Activated T-helper 1 cell treated with anti-CD3 and anti-CD28 coated beads, Interleukin-12 subunit alpha, Interleukin-12 subunit beta, Interleukin-2, Interleukin-4 antibody, amounts not matched to agents 30 ng/mL and 10 ng/mL and 1 ng/mL, durations not matched to agents 14 hours and 24 hours and 36 hours (primary cell): ENCODE measurements at regions not wholly inside any gene's neighbourhood (a gene's known extent, or its start where the extent isn't known, plus 50 kb on each side); places are given as distances from the start of the nearest gene placed in this dataset.

Experiments used
- DNase-seq: peaks from one replicate; pipeline ENCODE4 v3.0.0; 2021; ENCODE audit warnings: low spot score
- H3K27ac Mint-ChIP-seq: one replicate; pipeline ENCODE4 v1.8.0; 2021; ENCODE audit warnings: mild to moderate bottlenecking, mixed read lengths
- H3K27me3 Mint-ChIP-seq: one replicate; pipeline ENCODE4 v1.8.0; 2022; ENCODE audit warnings: mild to moderate bottlenecking, moderate library complexity, mixed read lengths; ENCODE audit not compliant: insufficient read depth
- H3K36me3 Mint-ChIP-seq: one replicate; pipeline ENCODE4 v1.8.0; 2021; ENCODE audit warnings: low read depth, mixed read lengths
- H3K4me1 Mint-ChIP-seq: one replicate; pipeline ENCODE4 v1.8.0; 2021; ENCODE audit warnings: low read depth, mixed read lengths
- H3K4me3 Mint-ChIP-seq: one replicate; pipeline ENCODE4 v1.8.0; 2021; ENCODE audit warnings: mild to moderate bottlenecking, moderate library complexity, mixed read lengths
- H3K9me3 Mint-ChIP-seq: one replicate; pipeline ENCODE4 v1.8.0; 2021; ENCODE audit warnings: mixed read lengths
- intact Hi-C: fragments of 100-400 bp; cut with micrococcal nuclease; formaldehyde crosslinking; loops from one replicate; pipeline ENCODE4 v1.15.1; 2024

- Mint-ChIP-seq H3K27me3 (peaks cover 7% of the 10 kb centered on the region), H3K36me3 (no peaks in the 10 kb centered on the region), H3K4me1 (no peaks in the 10 kb centered on the region), H3K4me3 (no peak overlapping the region), H3K27ac (no peak overlapping the region), H3K9me3 (no peaks in the 10 kb centered on the region)
- intact Hi-C loops, result no loop called here
- DNase-seq, result no peak
These were observed 180.3 kb upstream of the ADRA1B start for GRCh38 chr5:159735749-159736660.

- H3K27me3 Mint-ChIP-seq, result peaks cover 8% of the 10 kb centered on the region
- intact Hi-C loops, result no loop called here
- H3K27ac Mint-ChIP-seq, result no peak overlapping the region
- DNase-seq, result no peak
- no peaks in the 10 kb centered on the region for H3K9me3 Mint-ChIP-seq
- no peak overlapping the region for H3K4me3 Mint-ChIP-seq
- H3K4me1 Mint-ChIP-seq, result no peaks in the 10 kb centered on the region
- no peaks in the 10 kb centered on the region for H3K36me3 Mint-ChIP-seq
These were observed 179.4 kb upstream of the ADRA1B start for GRCh38 chr5:159736844-159737243.

DNA sequence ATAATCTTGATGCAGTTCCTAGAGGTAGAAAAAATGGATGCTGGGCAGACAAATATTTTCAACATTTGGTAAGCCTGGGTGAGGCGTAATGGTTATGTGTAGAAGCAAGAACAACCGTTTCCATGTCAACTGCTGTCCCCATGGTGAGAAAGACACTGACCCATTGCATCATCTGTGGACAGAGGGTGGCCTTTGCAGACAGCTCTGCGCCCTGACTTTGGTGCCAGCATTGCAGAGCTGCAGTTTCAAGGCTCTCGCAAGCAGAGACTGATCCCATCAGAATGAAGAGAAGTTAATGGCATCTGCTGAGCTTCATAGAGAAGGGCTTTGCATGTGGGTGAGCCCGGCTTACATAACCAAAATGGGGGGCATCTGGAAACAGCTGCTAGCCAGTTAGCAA is 179.0 kb upstream of the ADRA1B start:
- Mint-ChIP-seq H3K27me3 (peaks cover 8% of the 10 kb centered on the region), H3K36me3 (no peaks in the 10 kb centered on the region), H3K4me3 (no peak overlapping the region), H3K9me3 (no peaks in the 10 kb centered on the region), H3K27ac (no peak overlapping the region), H3K4me1 (no peaks in the 10 kb centered on the region)
- DNase-seq, result no peak
- intact Hi-C loops, result no loop called here

GRCh38 chr5:159741829-159742322 is 174.4 kb upstream of the ADRA1B start:
- no peaks in the 10 kb centered on the region for H3K9me3 Mint-ChIP-seq
- no peak overlapping the region for H3K4me3 Mint-ChIP-seq
- no peaks in the 10 kb centered on the region for H3K4me1 Mint-ChIP-seq
- no peaks in the 10 kb centered on the region for H3K36me3 Mint-ChIP-seq
- no peak for DNase-seq
- no peak overlapping the region for H3K27ac Mint-ChIP-seq
- intact Hi-C loops, result no loop called here
- peaks cover 8% of the 10 kb centered on the region for H3K27me3 Mint-ChIP-seq

DNA sequence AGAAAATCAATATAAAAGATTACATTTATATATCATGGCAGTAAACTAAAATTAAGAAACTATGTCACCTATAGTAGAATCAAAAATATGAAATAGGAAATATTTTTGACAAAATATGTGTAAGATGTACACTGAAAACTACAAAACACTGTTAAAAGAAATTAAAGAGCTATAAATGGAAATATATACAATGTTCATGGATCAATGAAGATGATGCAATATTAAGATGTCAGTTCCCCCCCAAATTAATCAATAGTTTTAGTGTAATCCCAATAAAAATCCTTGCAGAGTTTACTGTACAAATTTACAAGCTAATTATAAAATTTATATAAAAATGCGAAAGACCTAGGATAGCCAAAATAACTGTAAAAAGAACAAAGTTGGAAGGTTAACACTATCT is 173.0 kb upstream of the ADRA1B start:
- no peak for DNase-seq
- intact Hi-C loops, result no loop called here
- H3K9me3 Mint-ChIP-seq, result no peaks in the 10 kb centered on the region
- no peaks in the 10 kb centered on the region for H3K36me3 Mint-ChIP-seq
- H3K27ac Mint-ChIP-seq, result no peak overlapping the region
- H3K27me3 Mint-ChIP-seq, result peaks cover 9% of the 10 kb centered on the region
- no peak overlapping the region for H3K4me3 Mint-ChIP-seq
- no peaks in the 10 kb centered on the region for H3K4me1 Mint-ChIP-seq

DNA sequence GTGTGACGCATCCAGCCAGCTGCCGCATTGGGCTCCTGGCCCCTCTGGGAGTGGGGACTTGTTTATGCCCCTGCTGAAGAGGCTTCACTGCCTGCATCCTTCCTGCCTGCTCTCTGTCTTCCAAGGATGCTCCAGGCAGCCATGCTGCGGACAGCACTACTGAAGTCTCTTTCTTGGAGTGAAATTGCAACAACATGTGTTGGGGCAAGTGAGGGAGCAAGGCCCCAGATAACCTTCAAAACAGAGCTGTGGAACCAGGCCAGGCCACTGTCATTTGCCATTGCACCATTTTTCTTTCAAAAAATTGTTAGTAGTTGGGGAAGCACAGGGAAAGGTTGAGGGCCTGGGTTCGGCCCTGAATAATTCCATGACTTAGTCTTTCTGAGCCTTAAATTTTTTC is 169.6 kb upstream of the ADRA1B start:
- no peaks in the 10 kb centered on the region for H3K36me3 Mint-ChIP-seq
- no peak for DNase-seq
- peaks cover 6% of the 10 kb centered on the region for H3K27me3 Mint-ChIP-seq
- H3K9me3 Mint-ChIP-seq, result no peaks in the 10 kb centered on the region
- intact Hi-C loops, result no loop called here
- no peak overlapping the region for H3K27ac Mint-ChIP-seq
- no peak overlapping the region for H3K4me3 Mint-ChIP-seq
- no peaks in the 10 kb centered on the region for H3K4me1 Mint-ChIP-seq

DNA sequence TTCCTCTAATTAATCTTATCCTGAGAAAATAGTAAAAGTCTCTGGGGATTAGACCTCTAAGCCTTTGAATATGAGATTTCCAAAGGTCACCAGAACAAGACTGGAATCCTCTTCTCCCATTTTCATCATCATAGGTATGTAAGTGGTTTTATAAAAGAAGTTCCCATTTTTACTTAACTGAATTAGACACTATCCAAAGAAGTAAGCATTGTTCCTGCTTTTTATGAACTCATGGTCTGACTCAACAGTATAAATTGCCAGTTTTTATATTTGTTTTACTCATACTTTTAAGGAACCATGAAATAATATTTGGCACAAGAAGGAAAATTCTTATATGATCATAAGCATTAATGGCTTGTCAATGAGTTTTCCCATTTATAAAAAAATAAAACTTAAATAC is 167.1 kb upstream of the ADRA1B start:
- H3K4me1 Mint-ChIP-seq, result no peaks in the 10 kb centered on the region
- H3K27ac Mint-ChIP-seq, result no peak overlapping the region
- peaks cover 6% of the 10 kb centered on the region for H3K27me3 Mint-ChIP-seq
- no peak for DNase-seq
- intact Hi-C loops, result no loop called here
- no peaks in the 10 kb centered on the region for H3K9me3 Mint-ChIP-seq
- H3K4me3 Mint-ChIP-seq, result no peak overlapping the region
- H3K36me3 Mint-ChIP-seq, result no peaks in the 10 kb centered on the region

GRCh38 chr5:159750226-159750625 is 166.1 kb upstream of the ADRA1B start:
- H3K4me1 Mint-ChIP-seq, result no peaks in the 10 kb centered on the region
- no peak overlapping the region for H3K27ac Mint-ChIP-seq
- intact Hi-C loops, result no loop called here
- no peaks in the 10 kb centered on the region for H3K9me3 Mint-ChIP-seq
- no peak for DNase-seq
- H3K36me3 Mint-ChIP-seq, result no peaks in the 10 kb centered on the region
- peaks cover 3% of the 10 kb centered on the region for H3K27me3 Mint-ChIP-seq
- H3K4me3 Mint-ChIP-seq, result no peak overlapping the region

DNA sequence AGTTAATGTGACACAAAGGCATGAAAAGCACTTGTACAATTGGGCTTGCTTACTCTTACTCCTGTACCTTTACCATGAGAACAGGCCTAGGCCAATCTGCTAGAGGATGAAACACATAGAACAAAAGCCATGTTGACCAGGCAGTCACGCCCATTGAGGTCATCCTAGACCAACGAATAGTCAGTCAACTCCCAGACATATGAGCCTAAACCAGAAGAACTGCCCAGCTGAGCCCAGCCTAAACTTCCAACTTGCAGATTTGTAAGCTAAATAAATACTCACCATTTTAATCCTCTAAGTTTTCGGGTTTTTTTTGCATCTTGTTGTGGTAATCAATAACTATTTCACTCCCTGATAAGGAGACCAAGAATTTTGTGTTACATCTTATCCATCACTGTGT is 164.8 kb upstream of the ADRA1B start:
- no peak for DNase-seq
- no peaks in the 10 kb centered on the region for H3K36me3 Mint-ChIP-seq
- no peak overlapping the region for H3K27ac Mint-ChIP-seq
- no peaks in the 10 kb centered on the region for H3K4me1 Mint-ChIP-seq
- peaks cover 3% of the 10 kb centered on the region for H3K27me3 Mint-ChIP-seq
- intact Hi-C loops, result no loop called here
- H3K4me3 Mint-ChIP-seq, result no peak overlapping the region
- H3K9me3 Mint-ChIP-seq, result no peaks in the 10 kb centered on the region

- DNase-seq, result no peak
- H3K4me1 Mint-ChIP-seq, result no peaks in the 10 kb centered on the region
- H3K4me3 Mint-ChIP-seq, result no peak overlapping the region
- no peaks in the 10 kb centered on the region for H3K9me3 Mint-ChIP-seq
- intact Hi-C loops, result no loop called here
- H3K36me3 Mint-ChIP-seq, result no peaks in the 10 kb centered on the region
- H3K27me3 Mint-ChIP-seq, result peaks cover 3% of the 10 kb centered on the region
- H3K27ac Mint-ChIP-seq, result no peak overlapping the region
These were observed 163.5 kb upstream of the ADRA1B start for GRCh38 chr5:159752622-159753275.

- intact Hi-C loops, result no loop called here
- no peaks in the 10 kb centered on the region for H3K4me1 Mint-ChIP-seq
- H3K27ac Mint-ChIP-seq, result no peak overlapping the region
- no peak for DNase-seq
- no peaks in the 10 kb centered on the region for H3K36me3 Mint-ChIP-seq
- no peaks in the 10 kb centered on the region for H3K9me3 Mint-ChIP-seq
- no peak overlapping the region for H3K4me3 Mint-ChIP-seq
- peaks cover 9% of the 10 kb centered on the region for H3K27me3 Mint-ChIP-seq
These were observed 158.1 kb upstream of the ADRA1B start for GRCh38 chr5:159758189-159758588.

GRCh38 chr5:159759791-159760290 is 156.4 kb upstream of the ADRA1B start:
- Mint-ChIP-seq H3K9me3 (no peaks in the 10 kb centered on the region), H3K4me3 (no peak overlapping the region), H3K27ac (no peak overlapping the region), H3K36me3 (no peaks in the 10 kb centered on the region), H3K27me3 (peaks cover 9% of the 10 kb centered on the region), H3K4me1 (peaks cover 10% of the 10 kb centered on the region)
- intact Hi-C loops, result no loop called here
- DNase-seq, result no peak

DNA sequence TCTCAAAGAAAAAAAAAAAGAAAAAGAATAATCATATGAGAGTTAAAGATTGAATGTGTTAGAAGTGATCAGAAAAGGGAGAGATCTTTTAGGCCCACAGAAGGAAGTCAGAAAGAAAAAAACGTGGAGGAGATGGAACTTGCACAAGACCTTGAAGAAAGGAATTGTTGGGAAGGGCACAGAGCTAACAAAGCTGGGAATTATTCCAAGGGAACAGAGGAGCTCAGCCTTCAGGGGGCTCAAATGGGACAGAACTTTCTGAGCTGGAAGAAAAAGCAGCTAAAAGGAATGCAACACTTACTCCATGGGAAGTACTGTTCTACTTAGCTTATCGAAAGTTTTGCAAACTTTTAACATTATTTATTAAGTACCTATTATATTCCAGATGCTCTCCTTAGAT is 153.4 kb upstream of the ADRA1B start:
- Mint-ChIP-seq H3K27ac (no peak overlapping the region), H3K4me3 (no peak overlapping the region), H3K9me3 (no peaks in the 10 kb centered on the region), H3K36me3 (no peaks in the 10 kb centered on the region), H3K4me1 (peaks cover 10% of the 10 kb centered on the region), H3K27me3 (peaks cover 12% of the 10 kb centered on the region)
- no peak for DNase-seq
- intact Hi-C loops, result no loop called here
